BJ (cell line): ENCODE measurements at regions not wholly inside any gene's neighbourhood (a gene's known extent, or its start where the extent isn't known, plus 50 kb on each side); places are given as distances from the start of the nearest gene placed in this dataset.

ENCODE experiments used
- CTCF ChIA-PET: fragments of 350-600 bp; formaldehyde crosslinking; extraction: SDS; loops from one replicate; lab custom pipeline; 2021; ENCODE audit warnings: antibody characterized with exemption, inconsistent platforms; lab: Yijun Ruan, JAX
- POLR2A ChIA-PET: fragments of 300-600 bp; sonication (Branson Sonifier 250); formaldehyde crosslinking; extraction: SDS; loops from one replicate; lab custom pipeline; 2021; ENCODE audit warnings: antibody characterized with exemption; lab: Charles Lee
- DNase-seq: peaks from one replicate; pipeline ENCODE4 v3.0.0-alpha.2; 2011; ENCODE audit warnings: low read depth
- H3K27me3 ChIP-seq: 2 replicates; pipeline ENCODE4 v1.6.0; 2011; ENCODE audit warnings: low read length; ENCODE audit not compliant: control insufficient read depth, insufficient read depth
- H3K36me3 ChIP-seq: 2 replicates; pipeline ENCODE4 v1.5.1; 2011; ENCODE audit warnings: low read length; ENCODE audit not compliant: control insufficient read depth, insufficient read depth
- H3K4me3 ChIP-seq: 2 replicates; pipeline ENCODE4 v1.5.1; 2011; ENCODE audit warnings: low read depth, mild to moderate bottlenecking, control low read depth, low read length
- TF ChIP-seq, protein P1 (sequence below): IDR thresholded peaks from 2 replicates; pipeline ENCODE4 v1.5.1; 2011; ENCODE audit warnings: low read depth, mild to moderate bottlenecking, control low read depth, inconsistent platforms, low read length, moderate library complexity; ENCODE audit not compliant: insufficient read depth

DNA sequence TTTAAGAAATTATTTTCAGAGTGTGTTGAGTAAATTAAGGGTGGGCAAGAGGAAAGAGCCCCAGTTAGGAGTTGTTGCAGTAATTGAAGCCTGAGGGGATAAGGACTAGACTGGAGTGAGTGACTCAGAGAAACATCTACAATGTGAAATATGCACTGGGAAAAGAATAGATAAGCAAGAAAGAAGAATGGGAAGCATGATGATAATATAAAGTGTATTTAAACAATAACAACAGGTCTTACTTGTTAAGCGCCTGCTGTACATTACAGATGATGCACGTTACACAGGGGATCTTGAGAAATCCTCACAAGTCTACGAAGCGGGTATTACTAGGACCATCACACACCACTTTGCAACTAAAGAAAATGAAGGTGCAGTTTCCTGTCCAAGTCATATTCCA, 73.6 kb upstream of the STK17B start:
- POLR2A ChIA-PET: no interaction called here
- CTCF ChIA-PET: interaction anchor here (1.5 kb wide), 1 partner anchor 9 kb away, joined by 4 read pairs; no protein-coding TSS in a partner anchor
- Histone ChIP-seq H3K4me3 (no peak overlapping the region), H3K36me3 (no peaks in the 10 kb centered on the region), H3K27me3 (no peaks in the 10 kb centered on the region)
- TF ChIP-seq, protein P1, sequence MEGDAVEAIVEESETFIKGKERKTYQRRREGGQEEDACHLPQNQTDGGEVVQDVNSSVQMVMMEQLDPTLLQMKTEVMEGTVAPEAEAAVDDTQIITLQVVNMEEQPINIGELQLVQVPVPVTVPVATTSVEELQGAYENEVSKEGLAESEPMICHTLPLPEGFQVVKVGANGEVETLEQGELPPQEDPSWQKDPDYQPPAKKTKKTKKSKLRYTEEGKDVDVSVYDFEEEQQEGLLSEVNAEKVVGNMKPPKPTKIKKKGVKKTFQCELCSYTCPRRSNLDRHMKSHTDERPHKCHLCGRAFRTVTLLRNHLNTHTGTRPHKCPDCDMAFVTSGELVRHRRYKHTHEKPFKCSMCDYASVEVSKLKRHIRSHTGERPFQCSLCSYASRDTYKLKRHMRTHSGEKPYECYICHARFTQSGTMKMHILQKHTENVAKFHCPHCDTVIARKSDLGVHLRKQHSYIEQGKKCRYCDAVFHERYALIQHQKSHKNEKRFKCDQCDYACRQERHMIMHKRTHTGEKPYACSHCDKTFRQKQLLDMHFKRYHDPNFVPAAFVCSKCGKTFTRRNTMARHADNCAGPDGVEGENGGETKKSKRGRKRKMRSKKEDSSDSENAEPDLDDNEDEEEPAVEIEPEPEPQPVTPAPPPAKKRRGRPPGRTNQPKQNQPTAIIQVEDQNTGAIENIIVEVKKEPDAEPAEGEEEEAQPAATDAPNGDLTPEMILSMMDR: no peak
- DNase-seq: no peak

- Histone ChIP-seq H3K27me3 (no peaks in the 10 kb centered on the region), H3K36me3 (no peaks in the 10 kb centered on the region), H3K4me3 (no peak overlapping the region)
- DNase-seq: peak; percentile 67
- TF ChIP-seq, protein P1: no peak
- CTCF ChIA-PET: interaction anchor here (1.0 to 1.5 kb wide), 3 partner anchors 10 to 179 kb away, joined by 3 to 4 read pairs (median 3); no protein-coding TSS in a partner anchor
- POLR2A ChIA-PET: no interaction called here
Observed at GRCh38 chr2:196245378-196246140, 74.2 kb upstream of the STK17B start.

DNA sequence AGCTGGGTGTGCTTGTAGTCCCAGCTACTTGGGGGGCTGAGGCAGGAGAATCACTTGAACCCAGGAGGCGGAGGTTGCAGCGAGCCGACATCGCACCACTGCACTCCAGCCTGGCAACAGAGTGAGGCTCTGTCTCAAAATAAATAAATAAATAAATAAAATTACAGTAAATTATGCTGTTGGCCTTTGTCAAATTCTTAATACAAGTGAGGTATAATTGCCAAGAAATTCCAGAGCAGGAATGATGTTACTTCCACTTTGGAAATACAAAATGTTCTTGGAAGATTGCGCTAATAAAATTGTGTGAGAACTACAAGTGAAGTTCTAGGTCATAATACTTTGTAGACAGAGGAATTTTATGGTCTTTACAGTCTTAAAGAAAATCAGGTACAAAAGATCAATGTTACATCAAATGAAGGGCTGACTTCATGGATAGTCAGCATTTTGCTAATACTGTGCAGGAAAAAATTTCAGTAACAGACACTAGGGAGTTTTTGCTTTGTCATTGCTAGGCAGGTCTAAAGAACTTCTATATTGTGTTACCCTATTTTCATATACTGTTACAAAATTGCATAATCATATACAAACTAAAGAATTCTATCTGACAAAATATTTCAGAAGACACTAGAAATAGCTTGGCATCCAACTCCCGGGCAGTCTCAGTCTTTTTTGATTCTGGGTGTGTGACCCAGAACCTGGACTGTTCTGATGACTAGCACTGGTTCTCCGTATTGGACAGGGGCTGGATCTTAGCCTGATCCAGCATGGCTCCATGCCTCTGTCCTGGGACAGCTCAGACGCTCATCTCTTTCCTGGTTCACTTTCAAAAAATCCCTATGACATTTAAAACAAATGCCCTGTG, 76.0 kb upstream of the STK17B start:
- TF ChIP-seq, protein P1: no peak
- DNase-seq: no peak
- Histone ChIP-seq H3K4me3 (no peak overlapping the region), H3K27me3 (no peaks in the 10 kb centered on the region), H3K36me3 (0 out of 2 replicates have a peak, but pooled peaks cover 1% of the 10 kb centered on the region)
- ChIA-PET POLR2A (no interaction called here), CTCF (interaction anchor here (1.5 to 2.3 kb wide), 3 partner anchors 12 to 169 kb away, joined by 3 to 7 read pairs (median 5); no protein-coding TSS in a partner anchor)

GRCh38 chr2:196247976-196248280, 76.5 kb upstream of the STK17B start:
- CTCF ChIA-PET: interaction anchor here (1.5 to 2.3 kb wide), 3 partner anchors 12 to 170 kb away, joined by 3 to 7 read pairs (median 5); no protein-coding TSS in a partner anchor
- TF ChIP-seq, protein P1: no peak
- DNase-seq: no peak
- H3K27me3 ChIP-seq: no peaks in the 10 kb centered on the region
- H3K4me3 ChIP-seq: no peak overlapping the region
- POLR2A ChIA-PET: interaction anchor here (0.5 kb wide), 1 partner anchor 112 kb away, joined by 6 read pairs; no protein-coding TSS in a partner anchor
- H3K36me3 ChIP-seq: 0 out of 2 replicates have a peak, but pooled peaks cover 1% of the 10 kb centered on the region
